Ovary (tissue), 3 donors: ENCODE measurements at regions not wholly inside any gene's neighbourhood (a gene's known extent, or its start where the extent isn't known, plus 50 kb on each side); places are given as distances from the start of the nearest gene placed in this dataset.

Experiments
- CTCF ChIP-seq, 3 donors: fragments of 450-650 bp in 2 of 3; fragments of 200-600 bp in 1 of 3; IDR thresholded peaks; one replicate each; pipeline versions ENCODE4 v1.5.1 to v1.8.0; 2016 to 2022; ENCODE audit warnings: antibody characterized with exemption in 3 of 3, mild to moderate bottlenecking in 1 of 3
- POLR2A ChIP-seq: fragments of 450-650 bp; IDR thresholded peaks from one replicate; pipeline ENCODE4 v1.6.1; 2017; ENCODE audit warnings: antibody characterized with exemption, mild to moderate bottlenecking, moderate library complexity
- donor health status: DM: no; HTN: no; CAD: no.

GRCh38 chr6:151721671-151722070 lies 85.8 kb upstream of the ESR1 start:
- TF ChIP-seq CTCF (IDR thresholded peaks at IDR 0.05) = no peak
- TF ChIP-seq POLR2A = no peak
